GM21515 (cell line): ENCODE measurements at regions not wholly inside any gene's neighbourhood (a gene's known extent, or its start where the extent isn't known, plus 50 kb on each side); places are given as distances from the start of the nearest gene placed in this dataset.

Source experiments
- ATAC-seq: cut with Tn5 transposase; IDR thresholded peaks from one replicate; pipeline ENCODE4 v1.9.1; 2021; ENCODE audit not compliant: unreplicated experiment

DNA sequence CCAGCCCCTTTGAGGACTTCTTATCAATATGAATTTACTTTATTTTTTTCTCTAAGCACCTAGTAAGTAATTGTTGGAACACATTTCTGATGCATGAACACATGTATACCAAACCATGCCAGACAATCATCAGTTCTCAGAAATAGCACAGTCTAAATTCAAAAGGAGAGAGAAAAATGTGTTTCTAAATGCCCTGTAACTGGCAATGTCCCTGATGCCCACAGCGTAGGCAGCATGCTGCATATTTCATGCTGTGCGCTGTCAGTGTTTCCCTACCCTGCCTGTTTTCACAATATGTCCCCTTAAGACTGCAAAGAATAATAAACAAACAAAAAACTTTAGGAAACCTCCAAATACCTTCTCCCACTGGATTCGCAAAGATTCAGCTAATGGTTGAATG, 881.0 kb upstream of the CHAC2 start:
- ATAC-seq, result no peak

DNA sequence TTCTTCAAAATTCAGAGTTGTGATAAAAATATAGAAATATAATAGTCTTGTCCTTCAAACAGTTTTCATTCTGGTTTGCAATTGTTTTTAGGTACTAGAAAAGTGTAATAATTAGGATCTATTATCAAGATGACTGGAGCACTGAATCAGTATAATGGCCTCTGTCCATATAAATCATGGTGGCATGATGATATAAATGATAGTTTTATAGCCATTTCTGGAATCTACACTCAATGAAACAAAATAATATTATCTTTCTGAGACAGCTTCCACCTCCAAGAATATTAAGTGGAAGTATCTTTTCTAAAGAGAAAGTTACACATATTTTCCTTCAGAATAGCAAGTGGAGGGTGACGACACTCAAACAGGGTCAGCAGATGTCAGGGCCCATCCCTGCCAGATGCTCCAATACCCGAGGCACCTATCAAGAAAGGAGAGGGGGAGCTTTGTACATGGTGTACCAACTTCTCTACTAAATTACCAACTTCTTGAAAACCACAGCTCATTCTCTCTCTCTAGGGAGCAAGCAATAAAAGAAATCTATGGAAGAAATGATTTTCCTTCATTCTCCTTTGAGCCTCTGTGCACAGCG, 882.7 kb upstream of the CHAC2 start:
- ATAC-seq, result no peak

DNA sequence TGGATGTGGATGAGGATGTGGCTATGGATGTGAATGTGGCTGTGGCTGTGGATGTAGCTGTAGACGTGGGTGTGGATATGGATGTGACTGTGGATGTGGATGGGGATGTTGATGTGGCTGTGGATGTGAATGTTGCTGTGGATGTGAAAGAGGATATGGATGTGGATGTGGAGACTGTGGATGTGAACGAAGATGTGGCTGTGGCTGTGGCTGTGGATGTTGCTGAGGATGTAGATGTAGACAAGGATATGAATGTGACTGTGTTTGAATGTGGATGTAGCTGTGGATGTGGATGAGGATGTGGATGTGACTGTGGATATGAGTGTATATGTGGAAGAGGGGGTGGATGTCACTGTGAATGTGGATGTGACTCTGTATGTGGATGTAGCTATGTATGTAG, 884.6 kb upstream of the CHAC2 start:
- ATAC-seq, result no peak

DNA sequence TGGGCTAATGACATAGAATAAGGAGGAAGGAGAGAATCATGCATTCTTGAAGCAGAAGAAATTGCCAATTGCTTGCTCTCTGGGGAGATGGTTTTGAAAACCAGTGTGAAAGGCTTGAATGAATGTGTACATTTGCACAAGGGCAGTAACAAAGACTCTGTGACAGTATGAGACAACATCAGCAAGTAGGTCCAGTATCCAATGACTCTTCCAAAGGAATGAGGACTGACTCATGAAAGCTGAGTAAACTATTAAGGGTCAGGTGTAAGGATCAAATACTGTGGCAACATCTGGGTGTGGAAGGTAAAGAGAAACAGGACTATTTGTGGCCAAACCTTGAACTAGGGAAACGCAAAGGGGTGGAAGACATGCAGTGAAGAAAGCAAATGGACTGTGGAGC, 886.0 kb upstream of the CHAC2 start:
- no peak for ATAC-seq

DNA sequence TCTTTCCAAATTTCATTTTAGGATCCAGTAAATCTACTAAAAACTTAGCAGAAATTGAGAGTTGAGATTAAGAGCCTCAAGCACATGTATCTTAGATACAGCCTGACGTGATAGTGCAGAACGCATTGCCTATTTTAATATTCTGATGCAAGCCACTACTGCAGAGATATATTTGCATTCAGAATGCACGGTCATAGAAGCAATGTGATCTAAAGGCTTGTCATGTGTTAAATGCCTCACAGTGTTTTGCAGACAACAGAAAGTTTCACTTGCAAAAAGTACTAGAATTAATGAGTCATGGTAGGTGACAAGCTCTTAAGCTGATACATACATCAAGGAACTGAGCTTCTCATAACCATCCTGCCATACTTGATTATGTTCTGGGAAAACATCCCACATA, 886.7 kb upstream of the CHAC2 start:
- ATAC-seq, result no peak

DNA sequence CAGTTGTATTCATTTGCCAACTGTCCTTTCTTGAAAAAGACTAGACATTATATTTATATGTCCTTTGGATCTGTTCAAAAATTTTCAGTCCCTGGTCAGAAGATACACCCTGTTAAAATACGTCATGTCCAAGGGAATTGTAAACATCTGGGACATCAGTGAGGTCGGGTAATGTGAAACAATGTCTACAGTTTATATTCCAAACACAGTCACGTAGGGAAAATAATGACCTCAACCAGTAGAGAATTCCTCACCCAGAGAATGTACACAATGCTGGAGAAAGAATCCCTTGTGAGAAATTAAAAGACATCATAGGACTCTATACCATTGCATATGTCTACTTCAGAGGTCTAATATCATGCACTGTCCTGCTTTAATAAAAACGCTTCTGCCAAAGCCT, 888.0 kb upstream of the CHAC2 start:
- ATAC-seq, result no peak

DNA sequence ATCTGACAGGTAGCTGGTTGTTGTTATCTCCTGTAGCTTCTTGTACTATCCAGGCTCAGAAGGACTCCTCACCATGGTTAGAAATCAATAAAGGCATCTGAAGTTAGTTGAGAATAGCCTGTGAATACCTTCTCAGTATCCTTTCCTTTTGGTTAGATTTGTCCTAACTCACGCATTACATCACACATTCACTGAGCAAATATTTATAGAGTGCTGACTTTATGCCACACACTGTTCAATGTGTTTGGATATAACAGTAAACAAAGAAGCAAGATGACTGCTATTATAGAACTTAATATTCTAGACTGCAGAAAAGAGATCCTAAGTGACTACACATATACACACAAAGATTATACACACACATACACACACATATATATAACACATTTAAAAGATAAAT, 889.9 kb upstream of the CHAC2 start:
- ATAC-seq, result no peak

DNA sequence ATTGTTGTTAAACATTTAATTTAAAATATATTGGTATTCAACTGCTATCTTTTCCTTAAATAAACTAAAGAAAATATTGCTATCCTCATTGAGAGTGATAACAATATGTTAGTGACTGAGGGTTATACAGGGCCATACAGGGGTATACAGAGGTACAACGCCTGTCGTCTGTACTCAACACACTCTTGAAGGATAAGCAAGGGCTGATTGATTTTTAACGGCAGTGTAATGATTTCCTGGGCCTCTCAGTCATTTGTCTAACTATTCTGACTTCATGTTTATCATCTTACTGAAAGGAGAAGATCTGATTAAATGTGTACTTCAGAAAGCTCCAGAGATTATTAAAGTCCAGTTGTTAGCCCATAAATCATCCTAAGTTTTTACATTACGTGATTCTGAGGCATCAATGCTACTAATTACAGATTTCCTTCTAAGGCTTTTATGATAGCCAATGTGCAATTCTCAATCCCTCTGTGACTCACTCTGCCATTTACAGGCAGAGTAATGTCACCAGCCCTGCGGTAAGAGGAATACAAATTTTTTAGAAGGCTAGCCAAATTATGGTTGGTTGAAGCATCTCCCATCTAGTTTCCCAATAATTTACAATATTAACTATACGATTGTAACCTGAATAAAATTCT, 893.0 kb upstream of the CHAC2 start:
- ATAC-seq, result no peak

DNA sequence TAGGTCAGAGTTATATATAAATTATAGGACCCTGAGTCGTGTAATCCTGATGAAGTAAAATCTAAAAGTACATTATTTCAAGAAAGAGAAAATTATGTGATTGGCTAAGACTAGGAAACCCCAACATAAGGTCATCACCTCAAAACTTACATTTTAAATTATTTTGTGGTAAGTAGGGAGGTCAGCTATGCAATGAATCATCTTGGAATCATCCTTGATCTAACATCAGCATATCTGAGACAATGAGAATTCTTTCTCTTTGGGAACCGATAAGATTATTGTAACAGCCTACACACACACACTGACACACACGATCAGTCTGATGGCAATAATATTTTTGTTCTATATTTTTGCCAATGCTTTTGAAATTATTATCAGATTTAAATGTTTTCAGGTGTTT, 904.8 kb upstream of the CHAC2 start:
- no peak for ATAC-seq

DNA sequence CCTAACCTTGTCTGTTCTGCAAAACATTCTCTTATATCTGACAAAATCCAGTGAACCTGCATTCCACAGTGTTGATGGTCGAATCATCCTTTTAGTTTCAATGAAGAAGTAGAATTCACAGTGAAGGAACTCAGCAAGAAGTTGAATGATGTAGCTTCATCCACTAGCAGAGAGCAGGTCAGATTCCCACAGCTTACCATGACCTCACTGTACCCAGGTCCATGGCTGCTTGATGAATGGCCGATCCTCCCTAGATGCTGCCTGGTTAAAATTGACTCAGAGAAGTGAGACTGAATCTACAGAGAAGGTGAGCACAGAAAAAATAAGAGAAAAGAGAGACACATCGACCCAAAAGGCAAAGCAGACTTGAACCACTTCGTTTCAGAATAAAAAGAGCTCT, 906.0 kb upstream of the CHAC2 start:
- ATAC-seq, result no peak

DNA sequence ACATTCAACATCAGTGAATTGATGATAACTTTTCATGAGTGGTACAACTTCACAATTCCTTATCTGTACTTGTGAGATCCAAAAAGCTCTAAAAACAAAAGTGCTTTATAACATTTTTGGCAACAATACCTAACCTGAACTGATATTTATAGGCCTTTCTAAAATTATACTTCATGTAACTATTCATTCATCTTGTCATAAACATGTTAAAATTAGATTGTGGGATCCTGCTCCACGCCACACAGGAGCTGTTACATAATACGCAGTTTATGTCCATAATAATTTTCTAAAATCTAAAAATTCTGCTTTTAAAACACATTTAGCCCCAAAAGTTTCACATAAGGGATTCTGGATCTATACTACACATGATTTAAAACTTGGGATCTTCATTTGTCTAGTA, 908.5 kb upstream of the CHAC2 start:
- ATAC-seq, result no peak

DNA sequence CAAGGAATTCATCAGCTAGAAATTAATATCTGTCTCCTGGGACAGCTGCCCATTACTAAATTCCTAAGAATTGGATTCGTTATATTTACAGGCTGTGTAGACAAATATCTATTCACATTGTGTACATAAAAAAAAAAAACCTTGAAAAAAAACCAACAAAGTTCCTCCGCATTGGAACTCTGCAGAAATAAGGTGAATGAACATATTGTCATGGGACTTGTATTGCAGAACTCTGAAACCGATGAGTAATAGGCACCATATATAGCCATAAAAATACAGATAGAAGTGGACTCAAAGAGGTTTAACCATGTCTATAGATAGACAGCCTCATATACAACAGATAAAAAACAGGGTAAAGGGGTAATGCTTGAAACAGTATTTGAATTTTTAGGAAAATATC, 909.9 kb upstream of the CHAC2 start:
- ATAC-seq, result no peak

DNA sequence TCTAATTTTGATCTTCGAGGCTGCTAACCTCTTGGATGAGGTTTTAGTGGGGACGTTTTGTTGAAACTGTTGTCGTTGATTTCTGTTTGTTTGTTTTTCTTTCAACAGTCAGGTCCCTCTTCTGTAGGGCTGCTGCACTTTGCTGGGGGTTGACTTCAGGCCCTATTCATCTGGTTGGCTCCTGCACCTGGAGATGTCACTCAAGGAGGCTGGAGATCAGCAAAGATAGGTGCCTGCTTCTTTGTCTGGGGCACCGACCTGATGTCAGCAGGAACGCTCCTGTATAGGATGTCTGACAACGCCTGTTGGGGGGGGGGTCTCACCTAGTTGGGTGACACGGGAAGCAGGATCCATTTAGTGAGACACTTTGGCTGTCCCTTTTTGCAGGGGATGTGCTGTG, 915.6 kb upstream of the CHAC2 start:
- no peak for ATAC-seq

DNA sequence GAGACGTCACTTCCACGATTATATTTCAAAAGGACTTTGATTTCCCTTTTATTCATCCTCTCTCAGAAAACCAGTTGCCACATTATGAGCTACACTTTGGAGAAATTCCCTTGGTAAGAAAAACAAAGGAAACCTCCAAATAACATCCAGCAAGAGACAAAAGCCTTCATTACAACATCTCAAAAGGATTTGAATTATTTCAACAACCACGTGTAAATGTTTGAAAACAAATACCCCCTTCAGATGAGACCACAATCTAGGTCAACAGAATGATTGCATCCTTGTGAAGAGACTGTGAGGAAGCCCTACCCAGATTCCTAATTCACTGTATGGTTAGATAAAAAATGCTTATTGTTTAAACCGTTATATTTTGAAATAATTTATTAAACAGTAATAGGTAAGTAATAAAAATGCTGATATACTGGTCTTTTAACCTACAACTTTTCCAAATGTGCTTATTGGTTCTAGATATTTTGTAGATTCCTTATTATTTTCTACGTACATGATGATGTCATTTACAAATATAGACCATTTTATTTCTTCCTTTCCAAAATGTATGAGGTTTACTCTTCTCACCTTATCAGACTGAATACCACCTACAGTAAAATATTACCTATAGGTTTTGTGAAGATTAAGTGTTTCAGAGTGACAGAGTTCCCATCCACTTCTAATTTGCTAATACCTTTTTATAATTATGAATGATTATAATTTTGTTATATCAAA, 922.7 kb upstream of the CHAC2 start:
- ATAC-seq, result no peak

DNA sequence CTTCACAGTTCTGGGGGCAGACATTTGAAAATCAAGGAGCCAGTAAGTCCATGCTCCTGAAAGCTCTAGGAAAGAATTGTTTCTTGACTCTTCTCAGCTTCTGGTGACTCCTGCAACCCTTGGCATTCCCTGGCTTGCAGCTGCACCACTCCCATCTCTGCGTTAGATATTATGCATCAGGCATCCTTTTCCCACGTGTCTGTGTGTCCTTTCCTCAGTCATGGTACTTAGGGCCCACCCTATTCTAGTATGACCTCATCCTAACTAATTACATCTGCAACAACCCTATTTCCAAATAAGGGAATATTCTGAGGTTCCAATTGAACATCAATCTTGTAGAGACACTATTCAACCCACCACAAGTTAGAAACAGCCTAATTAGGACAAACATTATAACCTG, 931.7 kb upstream of the CHAC2 start:
- no peak for ATAC-seq

DNA sequence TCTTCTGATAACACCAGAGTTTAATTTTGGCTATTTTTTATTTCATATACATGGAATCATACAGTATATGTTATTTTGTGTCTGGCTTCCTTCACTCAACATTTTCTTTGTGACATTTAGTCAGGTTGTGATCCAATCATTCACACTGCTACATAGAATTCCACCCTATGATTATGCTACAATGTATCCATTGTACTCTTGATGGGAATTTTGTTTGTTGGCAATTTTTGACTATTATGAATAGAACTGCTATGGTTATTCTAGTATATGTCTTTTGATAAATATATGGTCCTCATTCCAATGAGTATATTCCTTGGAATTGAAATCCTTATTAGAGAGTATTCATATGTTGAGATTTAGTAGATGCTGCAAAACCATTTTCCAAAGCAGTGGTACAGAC, 936.4 kb upstream of the CHAC2 start:
- no peak for ATAC-seq

DNA sequence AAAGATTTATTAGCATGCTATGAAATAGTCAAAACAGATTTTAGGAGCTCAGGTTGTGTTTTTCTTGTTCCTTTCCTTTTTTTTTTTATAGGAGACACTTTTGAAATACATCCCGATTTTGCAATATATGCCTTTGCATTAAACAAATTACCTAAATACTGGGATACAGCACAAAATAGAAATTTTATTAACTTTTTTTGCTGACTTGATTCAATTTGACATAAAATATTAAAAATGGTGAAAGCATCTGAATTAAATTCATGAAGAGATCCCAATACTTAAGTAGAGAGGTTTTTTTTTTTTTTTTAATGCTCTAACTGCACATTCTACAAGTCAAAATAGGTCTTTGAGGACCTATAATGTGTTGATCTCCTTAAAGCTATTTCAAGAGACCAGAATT, 939.5 kb upstream of the CHAC2 start:
- ATAC-seq, result no peak

DNA sequence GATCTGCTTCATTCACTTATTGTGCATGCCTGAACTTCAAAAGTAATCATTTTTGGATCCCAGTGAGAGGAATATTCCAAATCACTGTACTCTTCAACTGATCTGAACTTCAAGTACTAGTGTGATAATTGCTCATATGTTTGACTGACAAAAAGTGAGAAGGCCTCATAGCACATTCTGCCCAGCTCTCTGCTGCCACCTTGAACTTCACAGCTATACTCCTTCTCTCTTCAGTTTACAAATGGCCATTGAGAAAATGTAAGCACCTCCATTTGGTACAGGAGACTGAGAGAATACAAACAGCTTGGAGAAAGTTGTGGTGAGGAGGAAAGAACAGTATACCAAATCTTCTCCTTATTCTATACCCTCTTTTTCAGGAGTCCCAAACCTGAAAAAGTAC, 946.0 kb upstream of the CHAC2 start:
- ATAC-seq, result no peak

DNA sequence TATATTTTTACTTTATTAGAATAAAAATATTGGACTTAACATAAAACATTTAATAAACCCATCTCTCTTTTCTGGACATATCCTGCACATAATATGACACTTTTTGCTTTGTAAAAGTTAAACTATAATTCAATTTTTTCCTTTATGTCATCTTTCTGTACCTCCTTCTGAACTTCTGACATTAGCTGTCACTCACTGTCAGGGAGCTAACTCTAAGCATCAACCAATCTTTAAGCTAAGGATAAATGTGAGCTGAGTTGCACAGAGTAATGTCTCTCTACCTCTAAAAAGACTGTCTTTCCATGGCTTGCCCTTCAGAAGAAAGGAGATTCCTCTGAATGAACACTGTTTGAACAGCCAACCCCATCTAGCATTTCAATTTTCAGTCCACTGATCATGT, 948.6 kb upstream of the CHAC2 start:
- ATAC-seq, result no peak

DNA sequence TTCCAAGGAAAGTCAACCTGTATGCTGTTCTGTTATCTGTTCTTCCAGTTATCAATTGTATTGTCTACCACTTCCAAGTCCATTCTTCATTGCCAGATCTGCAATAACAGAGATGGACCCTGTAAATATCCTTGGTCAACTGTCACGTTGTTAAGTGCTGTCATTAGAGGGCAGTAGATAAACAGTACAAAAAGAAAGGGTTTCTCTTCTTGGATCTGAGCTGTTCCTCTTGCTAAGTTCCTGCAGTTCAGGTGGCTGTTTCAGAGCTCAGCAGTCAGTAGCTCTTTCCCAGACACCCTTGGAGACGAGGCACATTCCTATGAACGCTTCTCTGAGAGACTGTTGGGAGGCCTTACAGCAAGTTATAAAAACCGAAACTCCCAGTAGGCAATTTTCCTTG, 957.1 kb upstream of the CHAC2 start:
- ATAC-seq, result no peak

DNA sequence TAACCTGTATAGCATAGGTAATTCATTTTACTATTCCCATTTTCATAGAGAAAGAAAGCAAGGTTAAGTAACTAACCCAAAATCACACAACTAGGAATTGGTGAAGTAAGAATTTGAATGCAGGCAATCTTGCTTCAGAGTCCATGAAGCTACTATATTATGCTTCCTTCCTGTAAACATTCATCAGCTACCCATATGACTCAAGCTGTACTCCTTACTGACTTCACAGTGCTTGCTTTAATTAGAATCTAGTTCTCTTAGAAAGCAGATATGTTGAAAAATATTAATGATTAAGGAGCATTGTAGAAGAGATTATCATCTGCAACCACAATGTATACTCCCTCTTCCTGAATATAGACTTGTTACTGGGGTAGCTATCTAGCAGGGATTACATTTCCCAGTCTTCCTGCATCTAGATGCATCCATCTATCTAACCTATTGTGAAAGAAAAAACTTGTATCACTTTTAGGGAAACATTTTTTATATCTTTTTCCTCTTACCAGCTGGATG, 961.6 kb upstream of the CHAC2 start:
- no peak for ATAC-seq

DNA sequence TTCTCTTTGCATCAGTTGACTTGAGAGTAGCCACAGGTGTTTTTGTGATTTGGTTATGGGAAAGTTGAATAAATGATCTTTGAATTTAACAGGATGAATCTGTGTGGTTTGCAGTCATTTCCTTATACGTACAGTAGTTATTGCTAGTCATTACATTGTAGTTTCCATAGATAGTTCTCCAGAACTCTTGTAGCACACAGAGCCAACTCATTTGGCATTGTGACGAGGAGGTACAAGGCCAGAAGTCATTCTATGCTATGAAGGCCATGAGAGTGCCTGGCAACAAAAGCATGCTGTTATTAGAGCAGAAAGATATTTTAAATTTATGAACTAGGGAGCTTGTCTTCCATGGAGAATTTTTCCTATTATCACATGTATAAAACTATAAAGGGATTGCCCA, 973.0 kb upstream of the CHAC2 start:
- no peak for ATAC-seq

DNA sequence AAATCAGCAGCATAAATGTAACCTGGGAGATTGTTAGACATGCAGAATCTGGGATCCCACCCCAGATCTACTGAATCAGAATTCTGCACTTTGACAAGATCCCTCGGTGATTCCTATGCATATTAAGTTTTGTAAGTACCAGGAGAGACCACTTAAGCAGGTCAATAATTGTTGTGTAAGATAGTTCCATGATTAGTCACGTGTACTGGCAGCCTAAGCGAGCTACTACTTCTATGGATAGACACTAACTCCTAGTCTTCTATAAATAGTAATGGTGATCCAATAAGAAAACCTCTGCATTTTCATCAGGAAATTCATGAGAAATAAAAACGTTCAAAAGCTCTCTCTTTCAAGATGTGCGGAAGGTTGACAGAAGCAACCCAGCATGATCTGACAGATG, 988.2 kb upstream of the CHAC2 start:
- no peak for ATAC-seq
